ENCODE measurements at regions not wholly inside any gene's neighbourhood (a gene's known extent, or its start where the extent isn't known, plus 50 kb on each side); places are given as distances from the start of the nearest gene placed in this dataset.
"Not testable (repeated sequence)": the region's sequence is repeated elsewhere in the genome, so short reads cannot be mapped to it uniquely, and the experiment has no call there.

- Histone ChIP-seq H4K91ac (ENCODE audit: low read depth, low read length) (no peak overlapping the region), H3K4me3 (ENCODE audit: low read depth, low read length) (no peak overlapping the region), H3K27ac (ENCODE audit: low read depth, low read length) (no peak overlapping the region), H2BK5ac (ENCODE audit: low read depth, low read length, poor library complexity) (no peak overlapping the region), H3K36me3 (ENCODE audit: control insufficient read depth in 1 of 2, insufficient read depth in 2 of 2, low read length in 2 of 2) (no peaks in the 10 kb centered on the region), H3K9ac (ENCODE audit: low read length) (no peak overlapping the region), H3K79me1 (ENCODE audit: low read length) (no peaks in the 10 kb centered on the region), H4K12ac (ENCODE audit: low read depth, low read length) (no peak overlapping the region), H3K4me1 (ENCODE audit: control insufficient read depth in 1 of 2, insufficient read depth in 2 of 2, low read length in 2 of 2) (no peaks in the 10 kb centered on the region), H3K9me3 (ENCODE audit: insufficient read depth, low read depth, low read length) (no peaks in the 10 kb centered on the region), H3K4ac (ENCODE audit: low read depth, low read length) (no peak overlapping the region), H3K14ac (ENCODE audit: low read length) (no peak overlapping the region), H4K8ac (ENCODE audit: low read depth, low read length) (no peak overlapping the region), H2BK12ac (ENCODE audit: low read length) (no peak overlapping the region), H2AFZ (ENCODE audit: insufficient read depth, low read length, poor library complexity) (no peak overlapping the region), H3K27me3 (ENCODE audit: insufficient read depth, low read length) (no peaks in the 10 kb centered on the region), H2BK120ac (ENCODE audit: insufficient read depth, low read length, poor library complexity) (no peak overlapping the region), H3K4me2 (ENCODE audit: low read length) (no peak overlapping the region), H3K18ac (ENCODE audit: low read length) (no peak overlapping the region), H3K23ac (ENCODE audit: low read length) (no peak overlapping the region), H3K79me2 (ENCODE audit: control insufficient read depth, insufficient read depth, low read length, poor library complexity) (no peaks in the 10 kb centered on the region), H2AK5ac (ENCODE audit: low read length) (no peak overlapping the region)
- no CpG with 5 or more reads among the region's 1 CpG for whole genome bisulfite sequencing (ENCODE audit: extremely low coverage, insufficient coverage, insufficient read length)
- DNase-seq = no peak
These were observed 126.0 kb downstream of the MC4R start for GRCh38 chr18:60246606-60247005.

- Histone ChIP-seq H3K4me3 (ENCODE audit: low read depth, low read length) (no peak overlapping the region), H2BK12ac (ENCODE audit: low read length) (no peak overlapping the region), H3K14ac (ENCODE audit: low read length) (no peak overlapping the region), H3K79me1 (ENCODE audit: low read length) (no peaks in the 10 kb centered on the region), H2AFZ (ENCODE audit: insufficient read depth, low read length, poor library complexity) (no peak overlapping the region), H3K4ac (ENCODE audit: low read depth, low read length) (no peak overlapping the region), H3K4me1 (ENCODE audit: control insufficient read depth in 1 of 2, insufficient read depth in 2 of 2, low read length in 2 of 2) (no peaks in the 10 kb centered on the region), H4K12ac (ENCODE audit: low read depth, low read length) (no peak overlapping the region), H4K8ac (ENCODE audit: low read depth, low read length) (no peak overlapping the region), H4K91ac (ENCODE audit: low read depth, low read length) (no peak overlapping the region), H2BK5ac (ENCODE audit: low read depth, low read length, poor library complexity) (no peak overlapping the region), H3K27ac (ENCODE audit: low read depth, low read length) (no peak overlapping the region), H3K9me3 (ENCODE audit: insufficient read depth, low read depth, low read length) (no peaks in the 10 kb centered on the region), H3K36me3 (ENCODE audit: control insufficient read depth in 1 of 2, insufficient read depth in 2 of 2, low read length in 2 of 2) (no peaks in the 10 kb centered on the region), H3K23ac (ENCODE audit: low read length) (no peak overlapping the region), H2AK5ac (ENCODE audit: low read length) (no peak overlapping the region), H3K4me2 (ENCODE audit: low read length) (no peak overlapping the region), H3K79me2 (ENCODE audit: control insufficient read depth, insufficient read depth, low read length, poor library complexity) (no peaks in the 10 kb centered on the region), H3K18ac (ENCODE audit: low read length) (no peak overlapping the region), H3K9ac (ENCODE audit: low read length) (no peak overlapping the region), H2BK120ac (ENCODE audit: insufficient read depth, low read length, poor library complexity) (no peak overlapping the region), H3K27me3 (ENCODE audit: insufficient read depth, low read length) (no peaks in the 10 kb centered on the region)
- no CpG with 5 or more reads among the region's 5 CpGs for WGBS (ENCODE audit: extremely low coverage, insufficient coverage, insufficient read length)
- DNase-seq = peak; percentile 61 to 98
These were observed 127.5 kb downstream of the MC4R start for GRCh38 chr18:60245096-60245495.

- not testable (repeated sequence) for H3K23ac ChIP-seq (ENCODE audit: low read length); H2AFZ ChIP-seq (ENCODE audit: insufficient read depth, low read length, poor library complexity); H3K9ac ChIP-seq (ENCODE audit: low read length)
These were observed 133.4 kb downstream of the MC4R start for GRCh38 chr18:60239024-60239710.

GRCh38 chr18:60235164-60235563 is 137.4 kb downstream of the MC4R start:
- DNase-seq = peak; percentile 29 to 90
- Histone ChIP-seq H3K27ac (ENCODE audit: low read depth, low read length) (no peak overlapping the region), H3K18ac (ENCODE audit: low read length) (no peak overlapping the region), H3K4ac (ENCODE audit: low read depth, low read length) (no peak overlapping the region), H3K27me3 (ENCODE audit: insufficient read depth, low read length) (no peaks in the 10 kb centered on the region), H3K36me3 (ENCODE audit: control insufficient read depth in 1 of 2, insufficient read depth in 2 of 2, low read length in 2 of 2) (no peaks in the 10 kb centered on the region), H2BK12ac (ENCODE audit: low read length) (no peak overlapping the region), H3K79me2 (ENCODE audit: control insufficient read depth, insufficient read depth, low read length, poor library complexity) (no peaks in the 10 kb centered on the region), H3K14ac (ENCODE audit: low read length) (no peak overlapping the region), H3K9ac (ENCODE audit: low read length) (no peak overlapping the region), H3K4me1 (ENCODE audit: control insufficient read depth in 1 of 2, insufficient read depth in 2 of 2, low read length in 2 of 2) (no peaks in the 10 kb centered on the region), H4K8ac (ENCODE audit: low read depth, low read length) (no peak overlapping the region), H2AFZ (ENCODE audit: insufficient read depth, low read length, poor library complexity) (no peak overlapping the region), H4K91ac (ENCODE audit: low read depth, low read length) (no peak overlapping the region), H2BK120ac (ENCODE audit: insufficient read depth, low read length, poor library complexity) (no peak overlapping the region), H2BK5ac (ENCODE audit: low read depth, low read length, poor library complexity) (no peak overlapping the region), H3K4me2 (ENCODE audit: low read length) (no peak overlapping the region), H3K79me1 (ENCODE audit: low read length) (no peaks in the 10 kb centered on the region), H3K23ac (ENCODE audit: low read length) (no peak overlapping the region), H3K9me3 (ENCODE audit: insufficient read depth, low read depth, low read length) (no peaks in the 10 kb centered on the region), H4K12ac (ENCODE audit: low read depth, low read length) (no peak overlapping the region), H3K4me3 (ENCODE audit: low read depth, low read length) (no peak overlapping the region), H2AK5ac (ENCODE audit: low read length) (no peak overlapping the region)
- no CpG with 5 or more reads among the region's 3 CpGs for WGBS (ENCODE audit: extremely low coverage, insufficient coverage, insufficient read length)

More at GRCh38 chr18:60239024-60239710, 133.4 kb downstream of the MC4R start:
- H3K4me1 ChIP-seq (ENCODE audit: control insufficient read depth in 1 of 2, insufficient read depth in 2 of 2, low read length in 2 of 2); H3K36me3 ChIP-seq (ENCODE audit: control insufficient read depth in 1 of 2, insufficient read depth in 2 of 2, low read length in 2 of 2); H2AK5ac ChIP-seq (ENCODE audit: low read length); H4K8ac ChIP-seq (ENCODE audit: low read depth, low read length); H3K79me2 ChIP-seq (ENCODE audit: control insufficient read depth, insufficient read depth, low read length, poor library complexity); H4K91ac ChIP-seq (ENCODE audit: low read depth, low read length); H3K4ac ChIP-seq (ENCODE audit: low read depth, low read length); H4K12ac ChIP-seq (ENCODE audit: low read depth, low read length); H3K27ac ChIP-seq (ENCODE audit: low read depth, low read length); H3K14ac ChIP-seq (ENCODE audit: low read length); H3K27me3 ChIP-seq (ENCODE audit: insufficient read depth, low read length); H3K18ac ChIP-seq (ENCODE audit: low read length); H3K4me2 ChIP-seq (ENCODE audit: low read length); H2BK5ac ChIP-seq (ENCODE audit: low read depth, low read length, poor library complexity); H3K9me3 ChIP-seq (ENCODE audit: insufficient read depth, low read depth, low read length); DNase-seq; H2BK12ac ChIP-seq (ENCODE audit: low read length); H3K4me3 ChIP-seq (ENCODE audit: low read depth, low read length); H2BK120ac ChIP-seq (ENCODE audit: insufficient read depth, low read length, poor library complexity); H3K79me1 ChIP-seq (ENCODE audit: low read length): not testable (repeated sequence)
- no CpG with 5 or more reads among the region's 4 CpGs for WGBS (ENCODE audit: extremely low coverage, insufficient coverage, insufficient read length)

Measured in trophoblast cell (in vitro differentiated cells and primary cell).